Testis (tissue), 2 donors: ENCODE measurements at regions not wholly inside any gene's neighbourhood (a gene's known extent, or its start where the extent isn't known, plus 50 kb on each side); places are given as distances from the start of the nearest gene placed in this dataset.

Source experiments
- CTCF ChIP-seq, 3 experiments: fragments of 450-650 bp in 2 of 3; fragments of 200-600 bp in 1 of 3; sonication (generic) in 1 of 3; IDR thresholded peaks; one replicate each; pipeline ENCODE4 v1.5.1; 2016 to 2019; ENCODE audit warnings: antibody characterized with exemption in 3 of 3, mild to moderate bottlenecking in 2 of 3, moderate library complexity in 1 of 3
- POLR2A ChIP-seq: fragments of 450-650 bp; IDR thresholded peaks from one replicate; pipeline ENCODE4 v1.6.1; 2017; ENCODE audit warnings: antibody characterized with exemption, mild to moderate bottlenecking, moderate library complexity

GRCh38 chr18:29351171-29351570 is 1174.2 kb upstream of the CDH2 start:
- no peak for TF ChIP-seq CTCF (IDR thresholded peaks at IDR 0.05)
- TF ChIP-seq POLR2A = no peak
